ENCODE measurements at regions not wholly inside any gene's neighbourhood (a gene's known extent, or its start where the extent isn't known, plus 50 kb on each side); places are given as distances from the start of the nearest gene placed in this dataset.
"Not testable (repeated sequence)": the region's sequence is repeated elsewhere in the genome, so short reads cannot be mapped to it uniquely, and the experiment has no call there.

GRCh38 chr12:67759829-67760228, 111.3 kb downstream of the DYRK2 start:
- ATAC-seq: no peak

- no peak for ATAC-seq
Observed at GRCh38 chr12:67760586-67761275, 112.2 kb downstream of the DYRK2 start.

- ATAC-seq: no peak
Observed at GRCh38 chr12:67761566-67761965, 113.0 kb downstream of the DYRK2 start.

GRCh38 chr12:67764055-67764454, 115.5 kb downstream of the DYRK2 start:
- no peak for ATAC-seq

- no peak for ATAC-seq
Observed at GRCh38 chr12:67764946-67765619, 116.5 kb downstream of the DYRK2 start.

GRCh38 chr12:67765776-67766766, 117.5 kb downstream of the DYRK2 start:
- peak; percentile 63 for ATAC-seq

GRCh38 chr12:67772267-67773169, 124.0 kb downstream of the DYRK2 start:
- ATAC-seq: no peak

- ATAC-seq: no peak
Observed at GRCh38 chr12:67773896-67774295, 125.4 kb downstream of the DYRK2 start.

- ATAC-seq: no peak
Observed at GRCh38 chr12:67774983-67775587, 126.5 kb downstream of the DYRK2 start.

GRCh38 chr12:67780580-67781084, 132.1 kb downstream of the DYRK2 start:
- ATAC-seq: no peak

GRCh38 chr12:67782573-67782972, 134.0 kb downstream of the DYRK2 start:
- ATAC-seq: no peak

GRCh38 chr12:67783393-67783792, 134.8 kb downstream of the DYRK2 start:
- ATAC-seq: no peak

- ATAC-seq: no peak
Observed at GRCh38 chr12:67784831-67785230, 136.3 kb downstream of the DYRK2 start.

GRCh38 chr12:67786086-67786485, 137.5 kb downstream of the DYRK2 start:
- no peak for ATAC-seq

GRCh38 chr12:67788118-67788517, 139.6 kb downstream of the DYRK2 start:
- ATAC-seq: no peak

GRCh38 chr12:67789266-67789665, 140.7 kb downstream of the DYRK2 start:
- no peak for ATAC-seq

- no peak for ATAC-seq
Observed at GRCh38 chr12:67790660-67791059, 142.1 kb downstream of the DYRK2 start.

GRCh38 chr12:67791362-67791761, 142.8 kb downstream of the DYRK2 start:
- ATAC-seq: not testable (repeated sequence)

GRCh38 chr12:67792185-67792584, 143.6 kb downstream of the DYRK2 start:
- no peak for ATAC-seq

- ATAC-seq: no peak
Observed at GRCh38 chr12:67794161-67794560, 145.6 kb downstream of the DYRK2 start.

GRCh38 chr12:67795236-67795635, 146.7 kb downstream of the DYRK2 start:
- ATAC-seq: no peak

Measured in esophagus mucosa (tissue), 1 donor.